Lower lobe of right lung (tissue), 2 donors: ENCODE measurements at regions not wholly inside any gene's neighbourhood (a gene's known extent, or its start where the extent isn't known, plus 50 kb on each side); places are given as distances from the start of the nearest gene placed in this dataset.
"Not testable (repeated sequence)": the region's sequence is repeated elsewhere in the genome, so short reads cannot be mapped to it uniquely, and the experiment has no call there.

ENCODE experiments used
- ATAC-seq, 2 donors: fragments of 200-7000 bp; cut with Tn5 transposase; one replicate each; pipeline ENCODE4 v1.9.1; 2020 to 2022; ENCODE audit warnings: mild to moderate bottlenecking in 2 of 2, moderate library complexity in 2 of 2
- DNase-seq: peaks from one replicate; pipeline ENCODE4 v3.0.0-alpha.2; 2020
- H3K27ac ChIP-seq: fragments of 200-600 bp; one replicate; pipeline ENCODE4 v1.8.0; 2022
- H3K27me3 ChIP-seq: fragments of 200-600 bp; one replicate; pipeline ENCODE4 v1.8.0; 2022; ENCODE audit warnings: low read depth
- H3K36me3 ChIP-seq: fragments of 200-600 bp; one replicate; pipeline ENCODE4 v1.8.0; 2022; ENCODE audit warnings: mild to moderate bottlenecking
- H3K4me1 ChIP-seq: fragments of 200-600 bp; one replicate; pipeline ENCODE4 v1.8.0; 2022
- H3K4me3 ChIP-seq: fragments of 200-600 bp; one replicate; pipeline ENCODE4 v1.8.0; 2022; ENCODE audit warnings: mild to moderate bottlenecking
- H3K9me3 ChIP-seq: fragments of 200-600 bp; one replicate; pipeline ENCODE4 v1.8.0; 2022
- intact Hi-C: fragments of 100-400 bp; cut with DNase I; formaldehyde crosslinking; loops from one replicate; pipeline ENCODE4 v1.11.0; 2022
- donor health status: DM: no; HTN: yes; CAD: no; lungs with severe emphysema.

DNA sequence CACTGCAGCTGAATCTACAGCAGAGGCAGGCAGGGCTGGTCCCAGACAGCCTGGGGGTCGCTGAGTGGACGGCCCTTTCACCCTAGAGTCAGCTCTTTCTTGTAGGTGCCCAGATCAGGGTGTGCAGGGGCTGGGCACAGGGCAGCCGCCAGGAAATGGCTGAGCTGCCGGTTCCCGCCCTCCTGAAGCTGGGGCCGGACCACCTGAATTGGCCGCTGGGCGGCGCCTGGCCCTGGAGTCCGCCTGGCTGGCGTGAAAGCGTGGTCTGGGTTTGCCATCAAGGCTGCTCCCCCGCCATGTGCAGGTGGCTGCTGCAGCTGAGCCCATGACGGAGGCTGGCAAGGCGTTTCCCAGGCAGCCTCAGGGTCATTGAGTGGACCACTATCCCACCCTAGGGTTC, 85.7 kb downstream of the POTEM start:
- intact Hi-C loops, H3K4me3 ChIP-seq, H3K36me3 ChIP-seq, H3K4me1 ChIP-seq, H3K27ac ChIP-seq, H3K9me3 ChIP-seq, H3K27me3 ChIP-seq, DNase-seq: not testable (repeated sequence)
- peak; percentile 33 to 41 for ATAC-seq

DNA sequence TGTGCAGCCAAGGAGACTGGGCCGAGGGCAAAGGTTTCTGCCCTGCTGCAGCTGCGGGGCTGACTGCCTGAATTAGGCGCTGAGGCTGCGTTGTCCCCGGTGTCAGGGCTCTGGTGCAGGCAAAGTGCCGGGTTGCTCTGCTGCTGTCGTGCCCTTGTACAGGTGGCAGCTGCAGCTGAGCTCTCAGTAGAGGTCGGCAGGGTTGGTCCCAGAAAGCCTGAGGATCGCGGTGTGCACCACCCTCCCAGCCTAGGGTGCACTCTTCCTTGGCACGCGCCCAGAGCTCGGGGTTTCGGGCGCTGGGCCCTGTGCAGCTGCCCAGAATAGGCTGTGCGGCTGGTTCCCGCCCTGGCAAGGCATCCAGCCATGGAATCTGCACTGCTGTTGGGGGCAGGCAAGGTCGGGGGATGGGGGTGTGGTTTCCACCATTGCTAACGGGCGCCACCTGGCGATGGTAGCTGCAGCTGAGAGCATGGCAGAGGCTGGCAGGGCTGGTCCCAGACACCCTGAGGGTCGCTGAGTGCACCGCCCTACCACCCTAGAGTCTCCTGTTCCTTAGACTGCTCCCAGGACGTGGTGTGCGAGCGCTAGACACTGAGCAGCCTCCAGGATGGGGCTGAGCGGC, 86.3 kb downstream of the POTEM start:
- H3K9me3 ChIP-seq, H3K4me3 ChIP-seq, intact Hi-C loops, H3K27ac ChIP-seq, H3K36me3 ChIP-seq, H3K27me3 ChIP-seq, H3K4me1 ChIP-seq, DNase-seq: not testable (repeated sequence)
- ATAC-seq = peak; percentile 77 to 81

DNA sequence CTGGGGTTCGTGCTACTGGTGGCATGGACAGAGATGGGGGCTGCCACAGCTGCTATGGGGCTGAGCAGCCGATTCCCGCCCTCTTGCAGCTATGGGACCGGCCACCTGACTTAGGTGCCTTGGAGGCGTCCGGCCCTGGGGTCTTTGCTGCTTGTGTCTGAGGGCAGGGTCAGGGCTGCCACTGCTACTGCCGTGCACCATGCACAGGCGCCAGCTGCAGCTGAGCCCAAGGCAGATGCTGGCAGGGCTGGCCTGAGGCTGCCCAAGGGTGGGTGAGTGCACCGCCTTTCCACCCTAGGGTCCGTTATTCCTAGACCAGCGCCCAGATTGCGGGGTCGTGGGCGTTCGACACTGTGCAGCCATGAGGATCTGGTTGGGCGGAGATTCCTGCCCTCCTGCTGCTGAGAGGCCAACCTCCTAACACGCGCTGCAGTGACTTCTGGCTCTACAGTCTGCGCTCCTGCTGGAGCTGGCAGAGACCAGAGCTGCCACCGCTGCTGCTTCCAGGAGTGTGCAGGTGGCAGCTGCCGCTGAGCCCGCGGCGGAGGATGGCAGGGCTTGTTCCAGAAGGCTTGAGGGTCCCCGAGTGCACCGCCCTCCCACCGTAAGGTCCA, 87.0 kb downstream of the POTEM start:
- H3K4me3 ChIP-seq, ATAC-seq, H3K4me1 ChIP-seq, intact Hi-C loops, H3K27me3 ChIP-seq, H3K9me3 ChIP-seq, H3K27ac ChIP-seq, DNase-seq, H3K36me3 ChIP-seq: not testable (repeated sequence)

DNA sequence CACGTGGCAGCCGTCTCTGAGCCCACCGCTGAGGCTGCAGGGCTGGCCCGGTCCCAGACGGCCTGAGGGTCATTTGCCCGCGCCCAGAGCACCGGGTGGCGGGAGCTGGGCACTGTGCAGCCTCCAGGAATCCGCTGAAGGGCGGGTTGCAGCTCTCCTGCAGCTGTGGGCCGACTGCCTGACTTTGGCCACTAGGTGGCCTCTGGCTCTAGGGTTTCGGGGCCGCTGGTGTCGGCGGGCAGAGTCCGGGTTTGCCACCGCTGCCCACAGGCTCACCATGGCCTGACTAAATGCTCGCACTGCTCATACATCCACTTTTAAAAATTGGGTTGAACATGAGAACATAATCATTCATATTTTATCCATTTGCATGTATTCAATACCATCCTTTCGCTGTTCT, 87.7 kb downstream of the POTEM start:
- H3K27ac ChIP-seq, intact Hi-C loops, H3K27me3 ChIP-seq, H3K36me3 ChIP-seq, H3K4me3 ChIP-seq, H3K4me1 ChIP-seq, DNase-seq, H3K9me3 ChIP-seq: not testable (repeated sequence)
- peak; percentile 53 to 70 for ATAC-seq

DNA sequence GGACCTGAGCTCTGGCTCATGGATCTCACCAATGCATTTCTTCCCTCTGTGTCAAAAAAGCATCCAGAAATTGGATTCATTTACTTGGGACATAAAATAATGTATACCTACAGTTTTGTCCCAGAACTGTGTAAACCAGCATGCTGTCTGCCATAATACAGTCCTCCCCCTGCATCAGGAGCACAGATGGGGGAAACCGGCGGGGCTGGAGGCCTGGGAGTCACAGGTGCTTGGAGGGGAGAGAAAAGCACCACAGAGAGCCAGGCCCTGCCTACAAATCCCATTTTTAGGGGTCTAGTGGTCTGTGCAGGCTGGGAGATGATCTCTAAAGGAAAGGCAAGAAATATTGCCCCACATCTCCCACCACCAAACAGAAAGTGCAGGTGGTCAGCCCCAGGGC, 91.8 kb downstream of the POTEM start:
- ATAC-seq, H3K4me1 ChIP-seq, H3K36me3 ChIP-seq, H3K4me3 ChIP-seq, H3K27me3 ChIP-seq, H3K9me3 ChIP-seq, intact Hi-C loops, H3K27ac ChIP-seq: not testable (repeated sequence)
- DNase-seq = peak; percentile 39

DNA sequence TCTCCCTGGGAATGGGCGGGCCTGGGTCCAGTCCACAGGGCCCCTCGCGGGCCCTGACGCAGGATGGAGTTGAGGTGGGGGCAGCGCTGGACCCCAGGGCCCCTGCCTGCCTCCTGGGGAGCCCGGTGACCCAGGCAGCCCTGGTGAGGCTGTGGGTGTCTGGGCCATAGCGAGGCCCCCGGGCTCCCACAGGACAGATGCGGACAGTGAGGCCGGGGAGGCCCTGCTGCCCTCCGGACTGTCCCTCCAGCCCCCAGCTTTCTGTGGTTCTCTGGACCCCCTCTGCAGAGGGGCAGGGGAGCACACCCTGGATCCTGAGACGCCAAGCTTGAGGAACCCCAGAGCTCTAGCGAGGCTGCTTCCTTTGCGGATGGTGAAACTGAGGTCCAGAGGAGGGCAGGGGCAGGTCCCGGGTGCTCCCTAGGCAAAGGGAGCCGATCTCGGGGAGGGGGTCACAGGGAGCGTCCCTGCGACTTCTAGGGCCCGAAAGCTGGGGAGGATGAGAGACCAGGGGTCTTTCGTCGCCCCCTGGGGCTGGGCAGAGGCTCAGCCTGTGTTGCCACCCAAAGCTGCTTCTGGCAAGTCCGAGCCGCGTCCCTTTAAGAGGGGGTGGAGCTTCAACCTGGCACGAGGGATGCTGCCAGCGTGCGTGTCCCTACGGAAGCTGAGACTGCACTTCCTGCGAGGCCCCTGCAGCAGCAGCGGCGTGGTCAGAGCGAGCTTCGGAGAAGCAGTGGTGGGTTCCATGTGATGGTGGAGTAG, 94.6 kb downstream of the POTEM start:
- peak; percentile 84 to 88 for ATAC-seq
- H3K27me3 ChIP-seq, H3K36me3 ChIP-seq, H3K27ac ChIP-seq, H3K4me1 ChIP-seq, H3K4me3 ChIP-seq, H3K9me3 ChIP-seq, DNase-seq, intact Hi-C loops: not testable (repeated sequence)

DNA sequence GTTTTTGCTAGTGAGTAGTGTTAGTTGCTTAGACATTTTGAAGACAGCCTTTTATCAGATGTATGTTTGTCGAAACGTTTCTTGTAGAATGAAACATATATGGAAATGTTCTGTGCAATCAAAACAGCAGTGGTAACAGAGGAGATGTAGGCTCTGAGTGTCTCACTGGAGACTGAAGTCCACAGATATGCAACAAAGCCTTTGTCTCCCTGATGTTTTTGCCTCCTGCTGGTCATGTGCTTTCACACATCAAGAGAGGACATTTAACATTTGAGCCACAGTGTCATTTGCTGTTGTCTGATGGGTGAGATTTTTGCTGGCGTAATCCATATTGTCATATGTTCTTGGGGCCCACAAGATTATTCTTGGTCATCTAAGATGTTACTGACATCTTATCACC, 101.7 kb downstream of the POTEM start:
- H3K4me3 ChIP-seq, H3K27me3 ChIP-seq, H3K27ac ChIP-seq, H3K36me3 ChIP-seq, DNase-seq, H3K9me3 ChIP-seq, intact Hi-C loops, ATAC-seq, H3K4me1 ChIP-seq: not testable (repeated sequence)

DNA sequence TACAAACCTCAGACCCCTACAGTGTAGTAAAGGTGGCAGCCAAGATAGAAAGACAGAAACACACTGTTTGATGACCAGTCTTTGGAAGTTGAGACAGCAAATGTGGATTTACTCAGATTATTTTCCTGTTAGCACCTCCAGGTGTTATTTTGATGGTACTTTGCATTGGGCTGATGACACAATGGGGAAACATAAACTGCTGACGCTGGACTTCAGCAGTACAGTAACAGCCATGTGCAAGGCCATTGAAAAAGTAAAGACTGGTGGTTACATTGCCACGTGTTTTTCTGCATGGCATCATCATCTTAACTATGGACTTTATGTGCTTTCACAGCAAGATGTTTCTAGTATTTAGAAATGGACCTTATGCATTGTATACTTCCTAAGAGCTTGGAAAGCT, 105.3 kb downstream of the POTEM start:
- ATAC-seq = peak in 1 of 2 donors; percentile 18
- H3K4me1 ChIP-seq, DNase-seq, H3K36me3 ChIP-seq, H3K27me3 ChIP-seq, intact Hi-C loops, H3K4me3 ChIP-seq, H3K27ac ChIP-seq, H3K9me3 ChIP-seq: not testable (repeated sequence)

DNA sequence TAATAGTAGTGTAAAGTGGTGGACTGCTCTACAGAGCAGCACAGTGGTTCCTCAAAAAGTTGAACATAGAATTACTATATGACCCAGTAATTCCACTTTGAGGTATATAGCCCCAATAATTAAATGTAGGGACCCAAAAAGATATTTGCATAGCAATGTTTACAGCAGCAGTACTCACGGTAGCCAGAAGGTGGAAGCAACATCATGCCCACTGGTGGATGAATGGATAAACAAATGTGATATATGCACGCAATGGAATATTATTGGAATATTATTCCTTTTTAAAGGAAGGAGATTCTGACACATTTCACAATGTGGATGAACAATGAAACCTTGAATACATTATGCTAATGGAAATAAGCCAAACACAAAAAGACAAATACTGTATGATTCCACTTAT, 121.4 kb downstream of the POTEM start:
- H3K4me3 ChIP-seq, DNase-seq, H3K27ac ChIP-seq, H3K27me3 ChIP-seq, H3K36me3 ChIP-seq, H3K4me1 ChIP-seq, ATAC-seq, intact Hi-C loops, H3K9me3 ChIP-seq: not testable (repeated sequence)

DNA sequence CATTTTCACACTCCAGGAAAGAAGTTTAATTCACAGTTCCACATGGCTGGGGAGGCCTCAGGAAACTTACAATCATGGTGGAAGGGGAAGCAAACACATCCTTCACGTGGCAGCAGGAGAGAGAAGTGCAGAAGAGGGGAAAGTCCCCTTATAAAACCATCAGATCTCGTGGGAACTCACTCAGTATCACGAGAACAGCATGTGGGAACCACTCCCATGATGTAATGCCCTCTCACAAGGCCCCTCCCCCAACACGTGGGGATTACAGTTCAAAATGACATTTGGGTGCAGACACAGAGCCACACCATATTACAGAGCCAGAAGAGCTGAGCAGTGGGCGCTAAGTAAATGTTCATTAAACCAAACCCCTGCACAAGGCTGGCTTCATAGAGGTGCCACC, 126.0 kb downstream of the POTEM start:
- intact Hi-C loops, H3K4me3 ChIP-seq, ATAC-seq: not testable (repeated sequence)

DNA sequence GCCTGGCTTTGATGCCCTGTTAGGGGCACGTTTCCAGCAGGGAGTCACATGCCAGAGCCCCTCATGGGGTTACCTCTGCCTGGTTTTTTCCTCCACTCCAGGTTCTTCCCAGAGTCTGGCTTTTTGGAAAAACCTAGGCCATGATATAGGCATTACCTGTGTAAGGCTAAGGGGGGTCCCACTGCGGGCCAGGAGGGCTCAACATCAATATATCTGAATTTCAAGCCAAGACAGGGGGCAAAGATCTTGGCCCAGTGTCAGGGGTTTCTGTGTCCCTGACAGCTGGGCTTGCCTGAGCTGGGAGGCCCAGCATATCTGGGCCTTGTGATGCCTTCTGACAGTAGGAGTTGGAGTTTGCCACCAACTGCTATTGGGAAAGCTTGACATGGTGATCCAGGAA, 127.5 kb downstream of the POTEM start:
- H3K27ac ChIP-seq, intact Hi-C loops, H3K36me3 ChIP-seq, H3K4me1 ChIP-seq, DNase-seq, H3K27me3 ChIP-seq, H3K4me3 ChIP-seq, H3K9me3 ChIP-seq: not testable (repeated sequence)
- peak in 1 of 2 donors; percentile 2 for ATAC-seq

More for the DNA sequence above, 126.0 kb downstream of the POTEM start:
- H3K27me3 ChIP-seq, H3K9me3 ChIP-seq, H3K36me3 ChIP-seq, H3K27ac ChIP-seq, H3K4me1 ChIP-seq, DNase-seq: not testable (repeated sequence)

DNA sequence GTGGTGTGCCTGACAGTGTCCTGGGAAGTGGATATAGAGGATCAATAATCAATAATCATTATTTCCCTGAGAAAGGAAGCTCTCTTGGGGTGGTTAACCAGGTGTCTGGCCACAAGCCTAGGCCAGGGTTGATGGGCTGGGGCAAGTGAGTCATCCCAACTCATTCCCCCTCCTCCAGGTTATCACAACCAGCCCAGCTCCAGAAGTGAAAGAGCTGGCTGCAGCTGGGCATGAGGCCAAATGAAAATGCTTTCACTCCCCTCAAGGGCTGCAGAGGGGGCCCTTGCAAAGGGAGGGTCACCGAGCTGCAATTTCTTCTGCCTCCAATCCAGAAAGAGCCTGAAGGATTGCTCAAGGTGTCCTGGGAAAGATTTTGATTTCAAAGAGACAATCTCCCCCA, 127.9 kb downstream of the POTEM start:
- H3K4me1 ChIP-seq, DNase-seq, H3K4me3 ChIP-seq, H3K36me3 ChIP-seq, intact Hi-C loops, H3K27ac ChIP-seq, H3K27me3 ChIP-seq, H3K9me3 ChIP-seq: not testable (repeated sequence)
- ATAC-seq = peak; percentile 11 to 42

DNA sequence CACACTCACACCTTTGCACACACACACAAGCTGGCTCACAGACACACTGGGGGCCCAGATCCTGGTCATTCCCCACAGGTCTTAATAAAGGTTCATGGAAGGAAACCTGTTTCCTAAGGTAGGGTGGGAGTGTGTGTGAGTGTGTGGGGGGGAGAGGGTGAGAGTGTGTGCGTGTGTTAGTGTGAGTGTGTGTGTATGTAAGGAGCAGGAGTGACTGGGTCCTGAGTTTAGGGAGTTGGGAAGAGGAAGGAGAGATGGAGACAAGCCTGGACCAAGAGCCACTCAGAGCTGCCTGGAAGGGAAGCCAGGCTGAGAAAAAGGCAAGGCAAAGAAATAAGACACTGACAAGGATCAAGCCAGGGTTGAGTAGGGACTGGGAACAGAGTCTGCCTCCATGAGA, 129.2 kb downstream of the POTEM start:
- H3K36me3 ChIP-seq, H3K27ac ChIP-seq, H3K4me1 ChIP-seq, intact Hi-C loops, H3K27me3 ChIP-seq, DNase-seq, H3K9me3 ChIP-seq, H3K4me3 ChIP-seq: not testable (repeated sequence)
- peak; percentile 4 to 8 for ATAC-seq

DNA sequence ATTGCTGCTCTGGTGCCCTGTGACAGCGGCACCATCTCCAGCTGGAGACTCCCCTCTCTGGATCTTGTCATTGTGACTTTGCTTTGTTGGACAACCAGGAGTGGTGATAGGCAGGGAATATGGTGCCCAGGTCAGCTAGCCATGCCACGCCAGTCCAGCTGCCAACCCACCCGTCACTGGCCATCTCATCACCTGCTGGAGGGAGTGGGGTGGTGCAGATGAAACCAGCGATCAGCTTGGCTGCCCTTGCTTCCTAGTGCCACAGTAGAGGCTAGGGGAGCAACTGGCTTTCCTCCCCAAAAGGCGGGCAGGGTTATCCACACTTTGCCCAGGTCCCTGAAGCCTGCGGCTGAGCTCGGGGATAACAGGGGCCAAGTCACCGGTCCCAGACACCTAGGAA, 129.6 kb downstream of the POTEM start:
- H3K4me1 ChIP-seq, H3K36me3 ChIP-seq, H3K4me3 ChIP-seq, intact Hi-C loops, H3K9me3 ChIP-seq, H3K27me3 ChIP-seq, ATAC-seq, H3K27ac ChIP-seq: not testable (repeated sequence)
- DNase-seq = peak; percentile 43
